Muscle of arm (tissue), 1 donor: ENCODE measurements at regions not wholly inside any gene's neighbourhood (a gene's known extent, or its start where the extent isn't known, plus 50 kb on each side); places are given as distances from the start of the nearest gene placed in this dataset.
"Not testable (repeated sequence)": the region's sequence is repeated elsewhere in the genome, so short reads cannot be mapped to it uniquely, and the experiment has no call there.

Experiments used
- DNase-seq: peaks from one replicate; pipeline ENCODE4 v3.0.0-alpha.2; 2013

DNA sequence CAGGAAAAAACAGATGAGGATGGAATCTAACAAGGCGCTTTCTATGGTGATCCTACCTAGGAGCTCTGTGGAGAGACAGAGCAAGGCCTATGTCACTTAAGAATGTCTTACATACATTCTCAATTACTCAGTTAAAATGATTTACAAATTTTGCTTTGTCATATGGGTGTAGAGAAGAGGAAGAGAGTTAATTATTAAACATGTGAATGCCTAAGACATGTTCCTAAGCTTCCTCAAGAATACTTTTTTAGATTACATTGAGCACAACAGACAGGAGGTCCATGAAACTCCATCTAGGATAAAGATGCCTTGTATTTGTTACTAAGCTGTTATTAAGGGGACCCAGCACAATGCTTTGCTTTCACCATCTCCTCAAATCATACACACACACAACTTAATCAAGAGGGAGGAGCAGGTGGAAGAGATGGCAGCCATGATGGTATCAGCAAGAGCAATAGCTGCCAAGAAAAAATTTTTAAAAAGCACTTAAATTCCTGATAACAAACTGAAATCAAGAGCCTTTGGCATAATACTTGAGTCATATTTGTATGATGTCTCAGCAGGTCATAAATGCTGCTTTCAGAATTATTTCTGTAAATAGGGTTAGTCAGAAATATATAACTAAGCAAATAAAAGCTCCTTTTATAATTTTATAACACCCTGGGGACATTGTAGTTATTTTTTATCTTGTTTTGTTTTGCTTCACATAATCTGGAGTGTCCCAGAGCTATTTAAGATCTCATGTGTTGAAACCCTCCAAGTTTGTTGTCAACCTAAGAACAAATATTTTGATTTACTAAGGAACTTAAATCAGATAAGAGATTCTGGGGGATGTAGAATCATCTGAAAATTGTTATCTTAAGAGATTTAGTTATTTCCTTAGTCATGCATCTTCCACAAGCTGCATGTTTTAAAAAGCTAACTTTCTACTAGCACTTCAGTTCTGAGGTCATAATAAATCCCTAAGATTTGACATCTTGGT is 70.0 kb upstream of the CD2AP start:
- no peak for DNase-seq

DNA sequence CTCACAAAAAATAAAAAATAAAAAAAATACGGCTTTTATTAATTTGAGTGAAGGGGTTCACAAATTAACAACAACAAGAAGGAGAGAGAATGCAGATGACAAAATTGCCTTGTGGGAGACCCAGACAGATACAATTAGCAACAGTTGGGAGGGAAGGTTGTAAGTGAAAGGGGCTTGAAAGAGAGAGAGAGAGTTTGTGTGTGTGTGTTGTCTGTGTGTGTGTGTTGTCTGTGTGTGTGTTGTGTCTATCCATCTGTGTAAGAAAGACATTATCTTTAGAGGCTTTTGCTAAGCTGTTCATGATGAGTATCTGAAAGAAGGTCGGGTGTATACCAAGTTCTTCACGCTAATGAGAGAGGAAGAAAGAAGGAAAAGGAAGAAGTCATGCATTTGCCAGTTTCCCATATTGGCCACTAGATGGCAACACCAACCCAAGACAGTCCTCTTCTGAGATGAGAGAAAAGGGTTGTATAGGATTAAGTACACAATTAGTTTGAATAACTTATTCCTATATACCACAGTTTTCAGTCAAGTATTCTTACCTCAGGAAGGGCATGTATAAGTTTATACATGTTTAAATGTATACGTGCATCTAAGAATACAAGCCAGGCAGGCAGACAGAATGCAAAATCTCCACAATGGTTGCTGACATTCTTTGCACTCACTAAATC is 63.7 kb upstream of the CD2AP start:
- DNase-seq = peak; percentile 65

DNA sequence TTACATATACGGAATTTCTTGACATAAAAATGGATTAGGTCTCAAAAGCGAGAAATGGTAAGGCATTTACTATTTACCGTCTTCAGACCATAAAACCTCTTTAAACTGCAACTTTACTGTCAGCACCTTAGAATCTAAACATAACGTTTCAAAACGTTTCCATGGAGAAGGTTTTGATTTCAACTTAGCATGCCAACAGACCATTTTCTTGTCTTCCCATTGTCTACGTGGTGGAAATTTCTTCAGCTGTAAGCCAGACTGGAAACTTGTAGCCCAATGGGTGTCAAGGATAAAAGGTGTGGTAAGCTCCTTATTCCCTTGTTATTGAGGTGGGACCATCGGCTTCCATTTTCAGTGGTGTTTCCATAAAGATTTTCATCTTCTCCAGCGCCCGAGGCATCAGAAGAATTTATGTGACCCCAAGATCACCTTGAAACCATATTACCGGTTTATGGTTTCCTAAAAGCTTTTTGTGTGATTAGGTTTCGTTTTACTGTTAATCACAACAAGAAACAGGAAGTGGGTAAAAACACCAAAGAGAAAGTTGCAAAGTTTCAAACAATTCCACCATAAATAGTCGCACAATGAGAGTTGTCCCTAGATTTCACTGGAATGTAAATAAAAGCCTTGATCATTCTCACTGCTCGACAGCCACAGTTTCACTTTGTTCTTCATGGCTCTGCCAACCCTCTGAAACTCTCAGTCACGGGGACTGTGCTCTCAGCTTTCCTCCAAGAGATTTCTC is 63.0 kb upstream of the CD2AP start:
- peak; percentile 39 for DNase-seq

DNA sequence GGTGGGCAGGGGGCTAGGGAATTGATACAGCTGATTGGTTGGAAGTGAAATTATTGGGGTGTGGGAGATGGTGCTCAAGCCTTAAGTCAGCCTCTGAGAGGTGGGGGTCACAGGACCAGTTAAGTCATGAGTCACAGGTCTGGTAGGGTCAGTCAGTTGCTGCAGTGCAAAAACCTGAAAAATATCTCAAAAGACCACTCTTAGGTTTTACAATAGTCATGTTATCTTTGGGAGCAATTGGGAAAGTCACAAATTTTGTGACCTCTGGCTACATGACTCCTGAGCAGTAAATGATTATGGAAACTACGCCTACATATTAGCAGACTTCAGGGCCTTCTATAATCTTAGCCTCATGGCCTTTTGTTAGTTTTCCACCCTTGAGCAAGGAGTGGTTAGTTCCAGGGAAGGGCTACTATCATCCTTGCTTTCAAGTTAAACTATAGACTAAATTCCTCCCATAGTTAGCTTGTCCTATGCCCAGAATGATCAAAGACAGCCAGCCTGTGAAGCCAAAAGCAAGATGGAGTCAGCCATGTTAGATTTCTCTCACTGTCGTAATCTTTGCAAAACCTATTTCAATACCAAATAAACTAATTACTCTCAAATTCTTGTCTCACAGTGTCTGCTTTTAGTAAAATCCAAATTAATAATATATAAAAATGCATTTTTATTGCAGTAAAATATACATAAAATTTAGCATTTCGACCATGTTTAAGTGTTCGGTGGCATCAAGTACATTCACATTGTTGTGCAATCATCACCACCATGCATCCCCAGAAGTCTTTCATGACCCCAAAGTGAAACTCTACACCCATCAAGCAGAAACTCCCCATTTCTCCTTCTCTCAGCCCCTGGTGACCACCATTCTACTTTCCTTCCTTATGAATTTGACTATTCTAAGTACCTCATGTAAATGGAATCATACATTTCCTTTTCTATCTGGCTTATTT is 60.9 kb upstream of the CD2AP start:
- no peak for DNase-seq

DNA sequence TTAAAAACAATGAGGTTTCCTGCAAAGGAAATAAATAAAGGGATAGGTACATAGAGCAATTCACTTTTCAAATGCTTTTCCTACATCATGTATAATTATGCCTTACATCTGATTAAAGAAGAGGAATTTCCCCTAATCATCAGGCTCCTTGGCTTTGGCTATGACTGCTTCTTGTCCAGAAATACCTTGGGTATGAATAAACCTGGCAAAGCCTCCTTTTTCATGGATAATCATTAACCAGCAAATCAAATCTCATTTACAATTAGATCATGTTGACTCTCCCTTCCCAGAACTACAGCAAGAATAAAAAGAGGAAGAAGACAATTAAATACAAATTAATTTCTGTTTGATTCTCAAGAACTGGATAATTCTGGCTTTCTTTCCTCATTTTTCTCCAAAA is 58.0 kb upstream of the CD2AP start:
- no peak for DNase-seq

DNA sequence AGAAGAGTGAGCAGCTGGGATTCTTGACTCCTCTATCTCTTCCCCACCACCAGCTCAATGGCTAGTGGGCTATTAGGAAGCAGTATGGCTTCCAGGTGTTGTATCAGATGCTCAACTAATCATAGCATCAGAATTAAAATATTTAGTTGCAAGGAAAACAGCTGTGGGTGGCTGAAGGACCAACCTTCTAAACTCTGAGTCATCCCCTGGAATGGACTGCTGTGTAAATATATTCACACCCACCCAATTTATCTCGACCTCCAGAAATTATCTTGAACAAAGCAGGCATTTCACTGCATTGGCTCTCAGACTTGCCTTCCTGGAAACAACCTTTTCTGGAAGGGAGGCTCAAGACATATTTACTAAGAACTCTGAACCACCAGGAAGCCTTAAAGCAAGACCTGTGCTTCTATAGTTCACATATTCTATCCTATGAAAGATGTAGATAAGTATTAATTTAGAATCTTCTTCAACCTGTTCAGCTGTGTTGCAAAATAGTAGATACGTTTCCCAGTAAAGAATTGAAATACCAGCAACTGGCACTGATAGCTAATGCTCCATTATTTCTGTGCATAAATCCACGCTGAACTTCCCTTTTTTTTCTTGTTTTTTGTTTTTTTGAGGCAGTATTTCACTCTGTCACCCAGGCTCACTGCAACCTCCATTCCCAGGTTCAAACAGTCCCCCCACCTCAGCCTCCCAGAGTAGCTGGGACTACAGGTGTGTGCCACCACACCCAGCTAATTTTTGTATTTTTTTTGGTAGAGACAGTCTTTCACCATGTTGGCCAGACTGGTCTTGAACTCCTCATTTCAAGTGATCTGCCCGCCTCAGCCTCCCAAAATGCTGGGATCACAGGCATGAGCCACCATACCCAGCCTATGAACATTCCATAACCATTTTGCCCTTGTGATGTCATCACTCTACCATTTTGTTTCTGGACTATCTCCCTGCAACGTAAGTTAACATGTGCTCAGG is 56.9 kb upstream of the CD2AP start:
- no peak for DNase-seq

DNA sequence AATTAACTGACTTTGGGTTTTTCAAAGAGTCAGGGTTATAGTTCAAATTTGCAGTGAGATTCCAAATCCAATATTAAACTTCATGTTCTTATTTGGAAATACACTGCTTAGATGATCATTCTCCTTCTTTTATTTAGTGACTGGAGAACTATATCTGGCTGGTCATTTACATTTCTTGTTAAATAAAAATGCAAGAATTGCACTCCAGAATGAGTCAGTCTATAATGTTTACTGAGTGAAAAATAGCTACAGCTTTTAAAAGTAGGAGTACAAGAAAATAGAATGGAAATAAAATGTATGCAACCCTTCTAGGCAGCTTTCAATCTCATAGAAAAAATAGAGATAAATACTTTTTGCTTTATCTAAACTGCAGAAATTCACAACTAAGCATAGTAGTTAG is 54.5 kb upstream of the CD2AP start:
- DNase-seq = no peak

DNA sequence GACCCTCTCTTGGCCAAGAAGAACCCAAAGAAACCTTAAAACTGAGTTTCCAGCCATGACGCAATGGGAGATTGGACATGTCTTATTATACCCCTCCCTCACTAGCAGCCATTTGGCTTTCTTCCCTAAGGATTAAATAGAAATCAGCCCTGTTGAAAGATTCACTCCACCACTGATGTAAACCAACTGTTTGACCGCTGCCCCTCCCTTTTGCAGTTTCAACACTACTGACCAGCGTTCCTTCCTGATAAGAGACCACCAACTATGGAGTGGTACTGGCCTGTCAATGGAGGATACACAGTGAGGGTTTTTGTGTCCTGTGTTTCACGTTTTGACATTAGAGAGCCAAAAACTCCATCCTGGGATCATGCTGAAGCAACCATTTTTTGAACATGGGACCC is 53.2 kb upstream of the CD2AP start:
- DNase-seq = no peak

DNA sequence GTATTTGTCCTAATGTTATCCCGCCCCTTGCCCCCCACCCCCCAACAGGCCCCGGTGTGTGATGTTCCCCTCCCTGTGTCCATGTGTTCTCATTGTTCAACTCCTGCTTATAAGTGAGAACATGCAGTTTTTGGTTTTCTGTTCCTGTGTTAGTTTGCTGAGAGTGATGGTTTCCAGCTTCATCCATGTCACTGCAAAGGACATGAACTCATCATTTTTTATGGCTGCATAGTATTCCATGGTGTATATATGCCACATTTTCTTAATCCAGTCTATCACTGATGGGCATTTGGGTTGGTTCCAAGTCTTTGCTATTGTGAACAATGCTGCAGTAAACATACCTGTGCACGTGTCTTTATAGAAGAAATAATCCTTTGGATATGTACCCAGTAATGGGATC is 51.9 kb upstream of the CD2AP start:
- DNase-seq = not testable (repeated sequence)

DNA sequence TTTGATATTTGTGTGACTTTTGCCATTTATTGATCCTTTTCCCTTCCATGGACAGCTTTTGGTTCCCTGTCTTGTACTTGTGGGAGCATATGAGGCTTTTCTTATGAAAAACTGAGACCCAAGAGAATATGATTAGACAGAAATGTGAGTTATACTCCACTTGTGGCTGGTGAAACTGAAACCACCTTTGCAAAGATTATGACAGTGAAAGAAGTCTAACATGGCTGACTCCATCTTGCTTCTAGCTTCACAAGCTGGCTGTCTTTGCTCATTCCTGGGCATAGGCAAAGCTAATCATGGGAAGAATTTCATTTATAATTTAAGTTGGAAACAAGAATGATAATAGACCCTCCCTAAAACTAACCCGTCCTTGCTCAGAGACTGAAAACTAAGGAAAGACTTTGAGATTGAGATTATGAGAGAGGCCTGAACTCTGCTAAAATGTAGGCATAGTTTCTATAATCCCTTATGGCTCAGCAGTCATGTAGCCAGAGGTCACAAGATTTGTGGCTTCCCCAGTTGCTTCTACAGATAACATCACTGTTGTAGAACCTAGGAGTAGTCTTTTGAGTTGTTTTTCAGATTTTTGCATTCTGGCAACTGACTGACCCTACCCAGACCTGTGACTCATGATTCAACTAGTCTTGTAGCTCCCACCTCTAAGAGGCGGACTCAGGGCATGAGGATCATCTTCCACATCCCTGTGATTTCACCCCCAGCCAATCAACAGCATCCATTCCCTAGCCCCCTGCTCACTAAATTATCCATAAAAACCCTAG is 50.9 kb upstream of the CD2AP start:
- DNase-seq = no peak

DNA sequence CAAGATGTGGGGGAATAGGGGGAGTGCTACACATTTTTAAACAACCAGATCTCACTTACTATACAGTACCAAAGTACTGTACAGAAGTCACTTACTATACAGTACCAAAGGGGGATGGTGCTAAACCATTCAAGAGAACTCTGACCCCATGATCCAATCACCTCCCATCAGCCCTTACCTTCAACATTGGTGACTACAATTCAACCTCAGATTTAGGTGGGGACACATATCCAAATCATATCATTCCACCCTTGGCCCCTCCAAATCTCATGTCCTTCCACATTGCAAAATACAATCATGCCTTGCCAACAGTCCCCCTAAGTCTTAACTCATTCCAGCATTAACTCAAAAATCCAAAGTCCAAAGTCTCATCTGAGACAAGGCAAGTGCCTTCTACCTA is 49.9 kb upstream of the CD2AP start:
- no peak for DNase-seq
